ENCODE measurements at regions not wholly inside any gene's neighbourhood (a gene's known extent, or its start where the extent isn't known, plus 50 kb on each side); places are given as distances from the start of the nearest gene placed in this dataset.
"Not testable (repeated sequence)": the region's sequence is repeated elsewhere in the genome, so short reads cannot be mapped to it uniquely, and the experiment has no call there.

- DNase-seq (ENCODE audit: low spot score), result no peak
Measured at GRCh38 chr2:65605058-65605742, 172.8 kb upstream of the SPRED2 start.

- peak; percentile 38 for DNase-seq (ENCODE audit: low spot score)
Measured at GRCh38 chr2:65604246-65604645, 171.8 kb upstream of the SPRED2 start.

- DNase-seq (ENCODE audit: low spot score), result no peak
Measured at GRCh38 chr2:65602603-65603235, 170.3 kb upstream of the SPRED2 start.

GRCh38 chr2:65600871-65601270 is 168.5 kb upstream of the SPRED2 start:
- DNase-seq (ENCODE audit: low spot score), result not testable (repeated sequence)

GRCh38 chr2:65600351-65600750 is 168.0 kb upstream of the SPRED2 start:
- not testable (repeated sequence) for DNase-seq (ENCODE audit: low spot score)

- DNase-seq (ENCODE audit: low spot score), result no peak
Measured at GRCh38 chr2:65599693-65600092, 167.3 kb upstream of the SPRED2 start.

GRCh38 chr2:65598996-65599395 is 166.6 kb upstream of the SPRED2 start:
- no peak for DNase-seq (ENCODE audit: low spot score)

GRCh38 chr2:65598264-65598663 is 165.9 kb upstream of the SPRED2 start:
- no peak for DNase-seq (ENCODE audit: low spot score)

GRCh38 chr2:65595630-65596029 is 163.2 kb upstream of the SPRED2 start:
- no peak for DNase-seq (ENCODE audit: low spot score)

GRCh38 chr2:65594150-65594549 is 161.8 kb upstream of the SPRED2 start:
- no peak for DNase-seq (ENCODE audit: low spot score)

GRCh38 chr2:65589667-65590066 is 157.3 kb upstream of the SPRED2 start:
- DNase-seq (ENCODE audit: low spot score), result no peak

- DNase-seq (ENCODE audit: low spot score), result no peak
Measured at GRCh38 chr2:65587779-65588178, 155.4 kb upstream of the SPRED2 start.

GRCh38 chr2:65586516-65586915 is 154.1 kb upstream of the SPRED2 start:
- DNase-seq (ENCODE audit: low spot score), result no peak

- no peak for DNase-seq (ENCODE audit: low spot score)
Measured at GRCh38 chr2:65583061-65583460, 150.7 kb upstream of the SPRED2 start.

- DNase-seq (ENCODE audit: low spot score), result no peak
Measured at GRCh38 chr2:65582364-65582763, 150.0 kb upstream of the SPRED2 start.

GRCh38 chr2:65580824-65581223 is 148.4 kb upstream of the SPRED2 start:
- DNase-seq (ENCODE audit: low spot score), result no peak

- DNase-seq (ENCODE audit: low spot score), result no peak
Measured at GRCh38 chr2:65579506-65580235, 147.3 kb upstream of the SPRED2 start.

GRCh38 chr2:65577654-65578053 is 145.3 kb upstream of the SPRED2 start:
- no peak for DNase-seq (ENCODE audit: low spot score)

GRCh38 chr2:65576861-65577601 is 144.6 kb upstream of the SPRED2 start:
- peak; percentile 90 for DNase-seq (ENCODE audit: low spot score)

- DNase-seq (ENCODE audit: low spot score), result no peak
Measured at GRCh38 chr2:65576278-65576677, 143.9 kb upstream of the SPRED2 start.

- DNase-seq (ENCODE audit: low spot score), result no peak
Measured at GRCh38 chr2:65574993-65575392, 142.6 kb upstream of the SPRED2 start.

- not testable (repeated sequence) for DNase-seq (ENCODE audit: low spot score)
Measured at GRCh38 chr2:65568656-65569440, 136.4 kb upstream of the SPRED2 start.

Data from GM03348 (cell line).